ENCODE measurements at regions not wholly inside any gene's neighbourhood (a gene's known extent, or its start where the extent isn't known, plus 50 kb on each side); places are given as distances from the start of the nearest gene placed in this dataset.

DNA sequence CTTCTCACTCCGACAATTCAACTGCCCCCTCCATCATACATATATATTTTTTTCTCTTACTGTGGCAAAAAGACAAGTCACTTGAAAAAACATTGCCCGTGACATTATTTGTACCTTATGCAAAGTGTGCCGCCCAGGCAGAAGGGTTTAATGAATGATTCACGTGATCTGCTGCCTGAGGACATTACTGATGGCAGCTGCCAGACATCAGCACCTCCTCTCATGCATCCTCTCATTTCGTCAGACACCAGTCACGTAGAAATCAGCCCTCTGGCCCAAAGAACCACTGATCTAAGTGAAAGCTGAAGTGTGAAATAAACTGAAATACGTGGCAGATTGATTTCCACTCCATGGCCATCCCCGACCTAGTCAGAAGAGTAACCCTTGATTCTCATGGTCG lies 218.8 kb upstream of the PDE10A start:
- no peak for TF ChIP-seq POLR2A (IDR thresholded peaks at IDR 0.05)
- TF ChIP-seq, protein P1, sequence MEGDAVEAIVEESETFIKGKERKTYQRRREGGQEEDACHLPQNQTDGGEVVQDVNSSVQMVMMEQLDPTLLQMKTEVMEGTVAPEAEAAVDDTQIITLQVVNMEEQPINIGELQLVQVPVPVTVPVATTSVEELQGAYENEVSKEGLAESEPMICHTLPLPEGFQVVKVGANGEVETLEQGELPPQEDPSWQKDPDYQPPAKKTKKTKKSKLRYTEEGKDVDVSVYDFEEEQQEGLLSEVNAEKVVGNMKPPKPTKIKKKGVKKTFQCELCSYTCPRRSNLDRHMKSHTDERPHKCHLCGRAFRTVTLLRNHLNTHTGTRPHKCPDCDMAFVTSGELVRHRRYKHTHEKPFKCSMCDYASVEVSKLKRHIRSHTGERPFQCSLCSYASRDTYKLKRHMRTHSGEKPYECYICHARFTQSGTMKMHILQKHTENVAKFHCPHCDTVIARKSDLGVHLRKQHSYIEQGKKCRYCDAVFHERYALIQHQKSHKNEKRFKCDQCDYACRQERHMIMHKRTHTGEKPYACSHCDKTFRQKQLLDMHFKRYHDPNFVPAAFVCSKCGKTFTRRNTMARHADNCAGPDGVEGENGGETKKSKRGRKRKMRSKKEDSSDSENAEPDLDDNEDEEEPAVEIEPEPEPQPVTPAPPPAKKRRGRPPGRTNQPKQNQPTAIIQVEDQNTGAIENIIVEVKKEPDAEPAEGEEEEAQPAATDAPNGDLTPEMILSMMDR (IDR thresholded peaks at IDR 0.05): no peak
